Kidney (tissue), 13 donors: ENCODE measurements at regions not wholly inside any gene's neighbourhood (a gene's known extent, or its start where the extent isn't known, plus 50 kb on each side); places are given as distances from the start of the nearest gene placed in this dataset.
A peak's percentile ranks its signal among the peaks of the same experiment; 100 is the strongest.

Experiments
- DNase-seq, 5 donors: peaks; one replicate each; pipeline ENCODE4 v3.0.0-alpha.2; 2013 to 2020
- FAIRE-seq: peaks from 2 replicates; lab custom pipeline; 2012; peaks lifted over from hg19 to GRCh38; lab: Jason Lieb, UNC
- H3K27ac ChIP-seq, 2 donors: one replicate each; pipeline ENCODE4 v1.7.0; 2013; ENCODE audit warnings: low read depth in 2 of 2, low read length in 2 of 2, inconsistent platforms in 1 of 2
- H3K27me3 ChIP-seq: one replicate; pipeline ENCODE4 v1.7.1; 2013; ENCODE audit warnings: low read length, inconsistent platforms; ENCODE audit not compliant: control insufficient read depth, insufficient read depth
- H3K36me3 ChIP-seq, 3 donors: one replicate each; pipeline versions ENCODE4 v1.7.0 to v1.7.1; 2013; ENCODE audit warnings: low read length in 3 of 3, control low read depth in 1 of 3, inconsistent platforms in 1 of 3; ENCODE audit not compliant: insufficient read depth in 3 of 3, control insufficient read depth in 2 of 3
- H3K4me1 ChIP-seq, 3 donors: one replicate each; pipeline versions ENCODE4 v1.7.0 to v1.7.1; 2013; ENCODE audit warnings: low read length in 3 of 3, inconsistent platforms in 1 of 3, low read depth in 1 of 3; ENCODE audit not compliant: control insufficient read depth in 2 of 3, insufficient read depth in 2 of 3
- H3K4me3 ChIP-seq, 3 donors: one replicate each; pipeline versions ENCODE4 v1.7.0 to v1.8.1; 2013; ENCODE audit warnings: low read length in 3 of 3, control low read depth in 1 of 3, inconsistent platforms in 1 of 3
- H3K9ac ChIP-seq, 3 donors: one replicate each; pipeline versions ENCODE4 v1.7.0 to v1.7.1; 2013; ENCODE audit warnings: low read length in 3 of 3, control low read depth in 1 of 3, inconsistent platforms in 1 of 3
- H3K9me3 ChIP-seq, 3 donors: one replicate each; pipeline versions ENCODE4 v1.7.0 to v1.7.1; 2013; ENCODE audit warnings: low read length in 3 of 3, control low read depth in 1 of 3, inconsistent platforms in 1 of 3; ENCODE audit not compliant: control insufficient read depth in 2 of 3, insufficient read depth in 1 of 3
- CTCF ChIP-seq: IDR thresholded peaks from 3 replicates; pipeline ENCODE4 v1.5.1; 2012; ENCODE audit warnings: mild to moderate bottlenecking, moderate library complexity, borderline replicate concordance; ENCODE audit not compliant: insufficient read depth; ENCODE audit errors: extremely low read depth
- intact Hi-C: fragments of 100-400 bp; cut with DNase I; formaldehyde crosslinking; loops from one replicate; pipeline ENCODE4 v1.11.1; 2022
- donor health status: control.
- donor health status: control.
- donor health status: control.
- donor health status: control.
- donor health status: control.
- donor health status: DM: yes; HTN: yes; CAD: no.
- donor health status: Normal renal cell carcinoma (clear cell type).

GRCh38 chr16:11403534-11403795 is 58.2 kb downstream of the RMI2 start:
- no peak for FAIRE-seq
- intact Hi-C loops, result loop anchor here (10.0 kb wide), 1 partner anchor 121 kb away; a partner anchor contains a TSS

GRCh38 chr16:11403920-11404319 is 58.7 kb downstream of the RMI2 start:
- intact Hi-C loops, result loop anchor here (10.0 kb wide), 1 partner anchor 121 kb away; a partner anchor contains a TSS
- FAIRE-seq (no peak), DNase-seq (no peak)
- TF ChIP-seq CTCF, result no peak
- H3K4me1 ChIP-seq, result peaks cover 0 to 3% (median 0%) of the 10 kb centered on the region in 3 donors
- H3K36me3 ChIP-seq, result no peaks in the 10 kb centered on the region
- H3K9me3 ChIP-seq, result no peaks in the 10 kb centered on the region
- no peak overlapping the region for H3K9ac ChIP-seq
- H3K4me3 ChIP-seq, result no peak overlapping the region
- no peaks in the 10 kb centered on the region for H3K27me3 ChIP-seq
- H3K27ac ChIP-seq, result no peak overlapping the region

More at GRCh38 chr16:11403534-11403795, 58.2 kb downstream of the RMI2 start:
- TF ChIP-seq CTCF, result no peak
- DNase-seq, result peak in 1 of 5 donors; percentile 51
- H3K36me3 ChIP-seq, result no peaks in the 10 kb centered on the region
- no peaks in the 10 kb centered on the region for H3K27me3 ChIP-seq
- H3K4me1 ChIP-seq, result peaks cover 0 to 3% (median 0%) of the 10 kb centered on the region in 3 donors
- H3K27ac ChIP-seq, result no peak overlapping the region
- no peak overlapping the region for H3K4me3 ChIP-seq
- H3K9ac ChIP-seq, result no peak overlapping the region
- no peaks in the 10 kb centered on the region for H3K9me3 ChIP-seq

- no peak overlapping the region for H3K4me3 ChIP-seq
- no peaks in the 10 kb centered on the region for H3K27me3 ChIP-seq
- DNase-seq, result peak in 1 of 5 donors; percentile 48
- H3K4me1 ChIP-seq, result peaks cover 0 to 3% (median 0%) of the 10 kb centered on the region in 3 donors
- no peaks in the 10 kb centered on the region for H3K9me3 ChIP-seq
- H3K9ac ChIP-seq, result no peak overlapping the region
- H3K36me3 ChIP-seq, result no peaks in the 10 kb centered on the region
- FAIRE-seq, result no peak
- intact Hi-C loops, result loop anchor here (10.0 kb wide), 1 partner anchor 120 kb away; a partner anchor contains a TSS
- no peak overlapping the region for H3K27ac ChIP-seq
- no peak for TF ChIP-seq CTCF
Measured at GRCh38 chr16:11404603-11405002, 59.3 kb downstream of the RMI2 start.
